ENCODE measurements at regions not wholly inside any gene's neighbourhood (a gene's known extent, or its start where the extent isn't known, plus 50 kb on each side); places are given as distances from the start of the nearest gene placed in this dataset.

DNA sequence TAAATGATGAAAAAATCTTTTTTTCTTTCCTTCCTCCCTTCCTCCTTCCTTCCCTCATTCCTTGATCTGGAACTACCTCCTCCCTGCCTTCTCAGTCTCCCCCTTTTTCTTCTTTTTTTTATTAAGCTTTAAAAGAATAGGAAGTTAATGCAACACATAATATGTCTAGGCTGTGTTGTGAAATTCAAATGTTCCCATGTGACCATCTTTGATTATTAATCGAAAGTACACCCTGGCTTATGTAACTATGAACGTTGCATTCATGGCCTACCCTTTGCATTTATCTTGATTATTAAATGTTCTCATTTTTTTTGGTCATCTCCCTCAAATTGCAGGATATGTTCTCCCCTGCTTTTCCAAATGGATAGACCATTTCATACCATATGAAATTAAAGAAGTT lies 376.0 kb downstream of the DSEL start:
- peaks cover 2 to 24% (median 16%) of the 10 kb centered on the region in 4 donors for H3K4me1 ChIP-seq (ENCODE audit: control insufficient read depth in 4 of 4, insufficient read depth in 4 of 4, low read length in 3 of 4)
- no peak overlapping the region for H3K9ac ChIP-seq (ENCODE audit: low read depth in 1 of 2, low read length in 2 of 2)
- no peak overlapping the region for H3K27ac ChIP-seq (ENCODE audit: low read depth in 1 of 2, low read length in 2 of 2)
- TF ChIP-seq, protein P1, sequence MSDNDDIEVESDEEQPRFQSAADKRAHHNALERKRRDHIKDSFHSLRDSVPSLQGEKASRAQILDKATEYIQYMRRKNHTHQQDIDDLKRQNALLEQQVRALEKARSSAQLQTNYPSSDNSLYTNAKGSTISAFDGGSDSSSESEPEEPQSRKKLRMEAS (IDR thresholded peaks at IDR 0.05), result no peak
- TF ChIP-seq RAD21 (IDR thresholded peaks at IDR 0.05) (no peak), SP1 (IDR thresholded peaks at IDR 0.05) (no peak), JUND (IDR thresholded peaks at IDR 0.05) (no peak), NR2F2 (IDR thresholded peaks at IDR 0.05) (no peak), HNF4G (IDR thresholded peaks at IDR 0.05) (no peak), YY1 (IDR thresholded peaks at IDR 0.05) (no peak), GABPA (IDR thresholded peaks at IDR 0.05 in 1 of 2, conservative IDR thresholded peaks at IDR 0.05 in 1 of 2) (no peak), RXRA (IDR thresholded peaks at IDR 0.05) (no peak), FOXA2 (IDR thresholded peaks at IDR 0.05) (no peak)
- TF ChIP-seq, protein P2, sequence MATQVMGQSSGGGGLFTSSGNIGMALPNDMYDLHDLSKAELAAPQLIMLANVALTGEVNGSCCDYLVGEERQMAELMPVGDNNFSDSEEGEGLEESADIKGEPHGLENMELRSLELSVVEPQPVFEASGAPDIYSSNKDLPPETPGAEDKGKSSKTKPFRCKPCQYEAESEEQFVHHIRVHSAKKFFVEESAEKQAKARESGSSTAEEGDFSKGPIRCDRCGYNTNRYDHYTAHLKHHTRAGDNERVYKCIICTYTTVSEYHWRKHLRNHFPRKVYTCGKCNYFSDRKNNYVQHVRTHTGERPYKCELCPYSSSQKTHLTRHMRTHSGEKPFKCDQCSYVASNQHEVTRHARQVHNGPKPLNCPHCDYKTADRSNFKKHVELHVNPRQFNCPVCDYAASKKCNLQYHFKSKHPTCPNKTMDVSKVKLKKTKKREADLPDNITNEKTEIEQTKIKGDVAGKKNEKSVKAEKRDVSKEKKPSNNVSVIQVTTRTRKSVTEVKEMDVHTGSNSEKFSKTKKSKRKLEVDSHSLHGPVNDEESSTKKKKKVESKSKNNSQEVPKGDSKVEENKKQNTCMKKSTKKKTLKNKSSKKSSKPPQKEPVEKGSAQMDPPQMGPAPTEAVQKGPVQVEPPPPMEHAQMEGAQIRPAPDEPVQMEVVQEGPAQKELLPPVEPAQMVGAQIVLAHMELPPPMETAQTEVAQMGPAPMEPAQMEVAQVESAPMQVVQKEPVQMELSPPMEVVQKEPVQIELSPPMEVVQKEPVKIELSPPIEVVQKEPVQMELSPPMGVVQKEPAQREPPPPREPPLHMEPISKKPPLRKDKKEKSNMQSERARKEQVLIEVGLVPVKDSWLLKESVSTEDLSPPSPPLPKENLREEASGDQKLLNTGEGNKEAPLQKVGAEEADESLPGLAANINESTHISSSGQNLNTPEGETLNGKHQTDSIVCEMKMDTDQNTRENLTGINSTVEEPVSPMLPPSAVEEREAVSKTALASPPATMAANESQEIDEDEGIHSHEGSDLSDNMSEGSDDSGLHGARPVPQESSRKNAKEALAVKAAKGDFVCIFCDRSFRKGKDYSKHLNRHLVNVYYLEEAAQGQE (IDR thresholded peaks at IDR 0.05), result no peak
- TF ChIP-seq, protein P3, sequence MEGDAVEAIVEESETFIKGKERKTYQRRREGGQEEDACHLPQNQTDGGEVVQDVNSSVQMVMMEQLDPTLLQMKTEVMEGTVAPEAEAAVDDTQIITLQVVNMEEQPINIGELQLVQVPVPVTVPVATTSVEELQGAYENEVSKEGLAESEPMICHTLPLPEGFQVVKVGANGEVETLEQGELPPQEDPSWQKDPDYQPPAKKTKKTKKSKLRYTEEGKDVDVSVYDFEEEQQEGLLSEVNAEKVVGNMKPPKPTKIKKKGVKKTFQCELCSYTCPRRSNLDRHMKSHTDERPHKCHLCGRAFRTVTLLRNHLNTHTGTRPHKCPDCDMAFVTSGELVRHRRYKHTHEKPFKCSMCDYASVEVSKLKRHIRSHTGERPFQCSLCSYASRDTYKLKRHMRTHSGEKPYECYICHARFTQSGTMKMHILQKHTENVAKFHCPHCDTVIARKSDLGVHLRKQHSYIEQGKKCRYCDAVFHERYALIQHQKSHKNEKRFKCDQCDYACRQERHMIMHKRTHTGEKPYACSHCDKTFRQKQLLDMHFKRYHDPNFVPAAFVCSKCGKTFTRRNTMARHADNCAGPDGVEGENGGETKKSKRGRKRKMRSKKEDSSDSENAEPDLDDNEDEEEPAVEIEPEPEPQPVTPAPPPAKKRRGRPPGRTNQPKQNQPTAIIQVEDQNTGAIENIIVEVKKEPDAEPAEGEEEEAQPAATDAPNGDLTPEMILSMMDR (IDR thresholded peaks at IDR 0.05; ENCODE audit: low read depth, low read length, missing input control), result no peak
- TF ChIP-seq, protein P4, sequence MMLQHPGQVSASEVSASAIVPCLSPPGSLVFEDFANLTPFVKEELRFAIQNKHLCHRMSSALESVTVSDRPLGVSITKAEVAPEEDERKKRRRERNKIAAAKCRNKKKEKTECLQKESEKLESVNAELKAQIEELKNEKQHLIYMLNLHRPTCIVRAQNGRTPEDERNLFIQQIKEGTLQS (IDR thresholded peaks at IDR 0.05), result no peak
- TF ChIP-seq, protein P5, sequence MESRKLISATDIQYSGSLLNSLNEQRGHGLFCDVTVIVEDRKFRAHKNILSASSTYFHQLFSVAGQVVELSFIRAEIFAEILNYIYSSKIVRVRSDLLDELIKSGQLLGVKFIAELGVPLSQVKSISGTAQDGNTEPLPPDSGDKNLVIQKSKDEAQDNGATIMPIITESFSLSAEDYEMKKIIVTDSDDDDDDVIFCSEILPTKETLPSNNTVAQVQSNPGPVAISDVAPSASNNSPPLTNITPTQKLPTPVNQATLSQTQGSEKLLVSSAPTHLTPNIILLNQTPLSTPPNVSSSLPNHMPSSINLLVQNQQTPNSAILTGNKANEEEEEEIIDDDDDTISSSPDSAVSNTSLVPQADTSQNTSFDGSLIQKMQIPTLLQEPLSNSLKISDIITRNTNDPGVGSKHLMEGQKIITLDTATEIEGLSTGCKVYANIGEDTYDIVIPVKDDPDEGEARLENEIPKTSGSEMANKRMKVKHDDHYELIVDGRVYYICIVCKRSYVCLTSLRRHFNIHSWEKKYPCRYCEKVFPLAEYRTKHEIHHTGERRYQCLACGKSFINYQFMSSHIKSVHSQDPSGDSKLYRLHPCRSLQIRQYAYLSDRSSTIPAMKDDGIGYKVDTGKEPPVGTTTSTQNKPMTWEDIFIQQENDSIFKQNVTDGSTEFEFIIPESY (IDR thresholded peaks at IDR 0.05), result no peak
- no peak for DNase-seq (ENCODE audit: low spot score)
- WGBS, result 32% methylated on average over 2 of the region's 2 CpGs
- H3K36me3 ChIP-seq (ENCODE audit: control insufficient read depth in 4 of 4, insufficient read depth in 3 of 4, low read depth in 1 of 4, low read length in 3 of 4), result no peaks in the 10 kb centered on the region
- H3K4me3 ChIP-seq (ENCODE audit: low read depth in 1 of 3, low read length in 3 of 3), result no peak overlapping the region
- H3K27me3 ChIP-seq (ENCODE audit: control insufficient read depth in 4 of 4, insufficient read depth in 4 of 4, low read length in 3 of 4), result no peaks in the 10 kb centered on the region
- no peaks in the 10 kb centered on the region for H3K9me3 ChIP-seq (ENCODE audit: control insufficient read depth in 4 of 4, low read length in 3 of 4)

DNA sequence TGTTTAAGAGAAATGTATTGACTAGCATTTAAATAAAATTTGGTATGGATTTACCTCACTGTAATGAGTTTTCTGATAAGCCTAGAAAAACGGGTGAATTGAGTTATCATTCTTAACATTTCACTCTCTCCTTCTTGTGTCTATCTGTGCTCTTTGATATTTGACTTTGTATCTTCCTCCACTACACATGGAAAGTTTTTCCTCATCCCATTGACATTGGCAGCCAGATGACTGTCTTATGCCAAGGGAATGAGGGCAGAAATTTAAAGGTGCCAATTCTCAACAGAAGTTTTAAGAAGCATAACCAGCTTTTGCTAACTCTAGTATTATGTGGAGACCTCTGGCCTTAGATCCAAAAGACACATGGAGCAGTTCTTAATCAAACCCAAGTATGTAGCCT lies 376.6 kb downstream of the DSEL start:
- no peaks in the 10 kb centered on the region for H3K36me3 ChIP-seq (ENCODE audit: control insufficient read depth in 4 of 4, insufficient read depth in 3 of 4, low read depth in 1 of 4, low read length in 3 of 4)
- H3K27ac ChIP-seq (ENCODE audit: low read depth in 1 of 2, low read length in 2 of 2), result no peak overlapping the region
- no peak overlapping the region for H3K9ac ChIP-seq (ENCODE audit: low read depth in 1 of 2, low read length in 2 of 2)
- H3K9me3 ChIP-seq (ENCODE audit: control insufficient read depth in 4 of 4, low read length in 3 of 4), result no peaks in the 10 kb centered on the region
- H3K4me1 ChIP-seq (ENCODE audit: control insufficient read depth in 4 of 4, insufficient read depth in 4 of 4, low read length in 3 of 4), result peaks cover 2 to 18% (median 11%) of the 10 kb centered on the region in 4 donors
- H3K4me3 ChIP-seq (ENCODE audit: low read depth in 1 of 3, low read length in 3 of 3), result no peak overlapping the region
- DNase-seq (ENCODE audit: low spot score), result no peak
- no peaks in the 10 kb centered on the region for H3K27me3 ChIP-seq (ENCODE audit: control insufficient read depth in 4 of 4, insufficient read depth in 4 of 4, low read length in 3 of 4)
- WGBS, result 27% methylated on average over 1 of the region's 1 CpG
- TF ChIP-seq JUND (IDR thresholded peaks at IDR 0.05), result peak; percentile 29 to 80
- TF ChIP-seq YY1 (IDR thresholded peaks at IDR 0.05), result peak; percentile 46
- no peak for TF ChIP-seq GABPA (IDR thresholded peaks at IDR 0.05 in 1 of 2, conservative IDR thresholded peaks at IDR 0.05 in 1 of 2)
- TF ChIP-seq HNF4A (conservative IDR thresholded peaks at IDR 0.05), result peak; percentile 83 to 91
- TF ChIP-seq FOXA2 (IDR thresholded peaks at IDR 0.05), result peak; percentile 93
- TF ChIP-seq, protein P4 (IDR thresholded peaks at IDR 0.05), result no peak
- TF ChIP-seq, protein P3 (IDR thresholded peaks at IDR 0.05; ENCODE audit: low read depth, low read length, missing input control), result no peak
- peak; percentile 72 to 94 for TF ChIP-seq EGR1 (IDR thresholded peaks at IDR 0.05; ENCODE audit: low read depth in 2 of 2)
- no peak for TF ChIP-seq TAF1 (conservative IDR thresholded peaks at IDR 0.05)
- no peak for TF ChIP-seq NR2F2 (IDR thresholded peaks at IDR 0.05)
- TF ChIP-seq FOXA1 (IDR thresholded peaks at IDR 0.05), result peak; percentile 92
- TF ChIP-seq, protein P2 (IDR thresholded peaks at IDR 0.05), result peak; percentile 79

All from liver (tissue), 8 donors.